Activated CD4-positive, alpha-beta T cell treated with anti-CD3 and anti-CD28 coated beads, Interleukin-2, amount 50 U/mL, for 16 hours (primary cell): ENCODE measurements at regions not wholly inside any gene's neighbourhood (a gene's known extent, or its start where the extent isn't known, plus 50 kb on each side); places are given as distances from the start of the nearest gene placed in this dataset.

Experiments used
- DNase-seq: peaks from one replicate; pipeline ENCODE4 v3.0.0-alpha.2; 2020

- DNase-seq, result no peak
Measured at GRCh38 chr5:53334431-53334941, 145.9 kb upstream of the FST start.

GRCh38 chr5:53335115-53335514 is 145.3 kb upstream of the FST start:
- no peak for DNase-seq

- DNase-seq, result no peak
Measured at GRCh38 chr5:53337827-53338226, 142.6 kb upstream of the FST start.

- no peak for DNase-seq
Measured at GRCh38 chr5:53338971-53339370, 141.5 kb upstream of the FST start.

GRCh38 chr5:53339962-53340540 is 140.4 kb upstream of the FST start:
- DNase-seq, result no peak

GRCh38 chr5:53340956-53341750 is 139.3 kb upstream of the FST start:
- no peak for DNase-seq

- no peak for DNase-seq
Measured at GRCh38 chr5:53342236-53342635, 138.2 kb upstream of the FST start.

GRCh38 chr5:53343187-53343586 is 137.2 kb upstream of the FST start:
- no peak for DNase-seq

GRCh38 chr5:53350368-53350767 is 130.1 kb upstream of the FST start:
- no peak for DNase-seq

- DNase-seq, result no peak
Measured at GRCh38 chr5:53350991-53351770, 129.2 kb upstream of the FST start.

GRCh38 chr5:53355316-53355715 is 125.1 kb upstream of the FST start:
- DNase-seq, result no peak

- no peak for DNase-seq
Measured at GRCh38 chr5:53355931-53356330, 124.5 kb upstream of the FST start.

GRCh38 chr5:53357439-53357838 is 123.0 kb upstream of the FST start:
- no peak for DNase-seq

GRCh38 chr5:53358794-53359193 is 121.6 kb upstream of the FST start:
- DNase-seq, result no peak

GRCh38 chr5:53359916-53360517 is 120.4 kb upstream of the FST start:
- no peak for DNase-seq

- no peak for DNase-seq
Measured at GRCh38 chr5:53360811-53361210, 119.6 kb upstream of the FST start.

- no peak for DNase-seq
Measured at GRCh38 chr5:53361708-53362107, 118.7 kb upstream of the FST start.

- no peak for DNase-seq
Measured at GRCh38 chr5:53362521-53362941, 117.9 kb upstream of the FST start.

- DNase-seq, result no peak
Measured at GRCh38 chr5:53364061-53364460, 116.4 kb upstream of the FST start.

- DNase-seq, result no peak
Measured at GRCh38 chr5:53366245-53366644, 114.2 kb upstream of the FST start.

GRCh38 chr5:53367727-53368126 is 112.7 kb upstream of the FST start:
- DNase-seq, result no peak

GRCh38 chr5:53368516-53368915 is 111.9 kb upstream of the FST start:
- no peak for DNase-seq

GRCh38 chr5:53368966-53369605 is 111.3 kb upstream of the FST start:
- no peak for DNase-seq
